ENCODE measurements at regions not wholly inside any gene's neighbourhood (a gene's known extent, or its start where the extent isn't known, plus 50 kb on each side); places are given as distances from the start of the nearest gene placed in this dataset.

GRCh38 chr12:19752712-19753111 is 313.4 kb downstream of the AEBP2 start:
- no peak for TF ChIP-seq CTCF (IDR thresholded peaks at IDR 0.05; ENCODE audit: low read depth, low read length, missing control alignments)
- no peak overlapping the region for H3K4me3 ChIP-seq (replicated peaks; ENCODE audit: low read depth, low read length)
- DNase-seq (ENCODE audit: extremely low read depth, low read depth): no peak

GRCh38 chr12:19755136-19755535 is 315.8 kb downstream of the AEBP2 start:
- no peak overlapping the region for H3K4me3 ChIP-seq (replicated peaks; ENCODE audit: low read depth, low read length)
- no peak for TF ChIP-seq CTCF (IDR thresholded peaks at IDR 0.05; ENCODE audit: low read depth, low read length, missing control alignments)
- no peak for DNase-seq (ENCODE audit: extremely low read depth, low read depth)

- DNase-seq (ENCODE audit: extremely low read depth, low read depth): no peak
- no peak overlapping the region for H3K4me3 ChIP-seq (replicated peaks; ENCODE audit: low read depth, low read length)
- TF ChIP-seq CTCF (IDR thresholded peaks at IDR 0.05; ENCODE audit: low read depth, low read length, missing control alignments): peak; percentile 48
These were observed 318.1 kb downstream of the AEBP2 start for GRCh38 chr12:19757317-19757877.

- H3K4me3 ChIP-seq (replicated peaks; ENCODE audit: low read depth, low read length): no peak overlapping the region
- no peak for DNase-seq (ENCODE audit: extremely low read depth, low read depth)
- no peak for TF ChIP-seq CTCF (IDR thresholded peaks at IDR 0.05; ENCODE audit: low read depth, low read length, missing control alignments)
These were observed 319.9 kb downstream of the AEBP2 start for GRCh38 chr12:19759227-19759626.

- no peak overlapping the region for H3K4me3 ChIP-seq (replicated peaks; ENCODE audit: low read depth, low read length)
- no peak for TF ChIP-seq CTCF (IDR thresholded peaks at IDR 0.05; ENCODE audit: low read depth, low read length, missing control alignments)
- DNase-seq (ENCODE audit: extremely low read depth, low read depth): no peak
These were observed 321.3 kb downstream of the AEBP2 start for GRCh38 chr12:19760611-19761010.

- DNase-seq (ENCODE audit: extremely low read depth, low read depth): no peak
- no peak for TF ChIP-seq CTCF (IDR thresholded peaks at IDR 0.05; ENCODE audit: low read depth, low read length, missing control alignments)
- no peak overlapping the region for H3K4me3 ChIP-seq (replicated peaks; ENCODE audit: low read depth, low read length)
These were observed 322.2 kb downstream of the AEBP2 start for GRCh38 chr12:19761463-19761862.

- TF ChIP-seq CTCF (IDR thresholded peaks at IDR 0.05; ENCODE audit: low read depth, low read length, missing control alignments): no peak
- no peak for DNase-seq (ENCODE audit: extremely low read depth, low read depth)
- no peak overlapping the region for H3K4me3 ChIP-seq (replicated peaks; ENCODE audit: low read depth, low read length)
These were observed 324.2 kb downstream of the AEBP2 start for GRCh38 chr12:19763488-19763887.

Measured in HFF-Myc (cell line).